GM18507 (cell line): ENCODE measurements at regions not wholly inside any gene's neighbourhood (a gene's known extent, or its start where the extent isn't known, plus 50 kb on each side); places are given as distances from the start of the nearest gene placed in this dataset.
"Not testable (repeated sequence)": the region's sequence is repeated elsewhere in the genome, so short reads cannot be mapped to it uniquely, and the experiment has no call there.

Experiments used
- DNase-seq: peaks from one replicate; pipeline ENCODE4 v3.0.0; 2011; ENCODE audit warnings: low read depth; ENCODE audit not compliant: insufficient read length; ENCODE audit errors: extremely low spot score
- FAIRE-seq: peaks from 2 replicates; lab custom pipeline; 2011; peaks lifted over from hg19 to GRCh38; lab: Jason Lieb, UNC

DNA sequence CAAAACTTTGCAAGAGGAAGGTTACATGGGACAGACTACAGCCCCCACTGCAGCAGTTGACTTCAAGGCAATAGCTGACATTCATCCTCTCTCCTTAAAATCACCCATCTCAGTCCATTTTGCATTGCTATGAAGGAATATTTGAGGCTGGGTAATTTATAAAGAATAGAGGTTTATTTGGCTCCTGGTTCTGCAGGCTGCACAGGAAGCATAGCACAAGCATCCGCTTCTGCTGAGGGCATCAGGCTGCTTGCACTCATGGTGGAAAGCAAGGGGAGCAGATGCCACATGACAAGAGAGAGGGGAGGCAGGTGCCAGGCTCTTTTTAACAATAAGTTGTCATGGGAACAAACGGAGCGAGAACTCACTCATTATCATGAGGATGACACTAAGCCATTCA, 646.0 kb downstream of the ZEB2 start:
- FAIRE-seq: no peak

GRCh38 chr2:143870696-143871095, 649.2 kb downstream of the ZEB2 start:
- FAIRE-seq (no peak), DNase-seq (no peak)

More for the DNA sequence above, 646.0 kb downstream of the ZEB2 start:
- DNase-seq: no peak

- FAIRE-seq: no peak
- no peak for DNase-seq
Observed at GRCh38 chr2:143856978-143857377, 662.9 kb downstream of the ZEB2 start.

DNA sequence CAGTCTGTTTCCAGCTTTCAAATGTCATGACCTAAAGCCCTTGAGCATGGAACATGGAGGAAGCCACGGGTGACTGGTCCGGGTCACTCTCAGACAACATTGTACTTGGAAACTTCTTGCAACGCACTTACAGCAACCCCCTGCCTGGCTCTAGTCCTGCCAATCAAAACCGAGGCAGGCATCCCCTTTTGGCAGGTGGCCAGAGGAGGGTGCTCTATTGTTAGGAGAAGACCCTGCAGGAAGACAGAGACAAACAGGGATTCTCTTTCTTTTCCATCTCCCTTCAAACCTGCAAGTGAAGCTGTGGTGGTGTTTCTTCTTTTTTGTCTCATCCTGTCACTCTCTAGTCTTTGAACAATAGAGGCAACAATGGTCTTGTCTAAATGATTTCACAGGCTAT, 667.2 kb downstream of the ZEB2 start:
- no peak for FAIRE-seq
- DNase-seq: no peak

- no peak for DNase-seq
- no peak for FAIRE-seq
Observed at GRCh38 chr2:143850084-143850483, 669.8 kb downstream of the ZEB2 start.

DNA sequence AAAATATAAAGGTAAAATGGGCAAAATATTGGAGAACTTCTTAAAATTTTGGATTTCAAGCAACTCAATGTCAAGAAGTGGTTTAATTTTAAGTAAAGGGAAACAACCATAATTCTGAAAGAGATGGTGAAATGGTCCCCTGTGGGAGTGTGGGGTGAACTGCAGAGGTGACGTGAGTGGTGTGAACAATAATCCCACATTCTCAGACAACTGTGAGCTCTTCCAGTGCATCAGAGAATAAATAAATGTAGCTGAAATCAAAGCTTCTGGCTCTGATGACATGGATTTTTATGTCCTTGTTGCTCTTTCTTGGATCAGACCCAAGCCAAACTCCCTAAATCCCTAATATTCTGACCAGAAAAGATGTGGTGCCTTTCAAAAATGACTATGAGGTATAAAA, 672.7 kb downstream of the ZEB2 start:
- FAIRE-seq: no peak
- DNase-seq: no peak

- DNase-seq: no peak
- no peak for FAIRE-seq
Observed at GRCh38 chr2:143844986-143845385, 674.9 kb downstream of the ZEB2 start.

- FAIRE-seq: no peak
- DNase-seq: no peak
Observed at GRCh38 chr2:143843686-143844085, 676.2 kb downstream of the ZEB2 start.

GRCh38 chr2:143842836-143843235, 677.1 kb downstream of the ZEB2 start:
- FAIRE-seq (no peak), DNase-seq (no peak)

GRCh38 chr2:143841935-143842334, 678.0 kb downstream of the ZEB2 start:
- DNase-seq (no peak), FAIRE-seq (no peak)

- no peak for DNase-seq
- no peak for FAIRE-seq
Observed at GRCh38 chr2:143840601-143841000, 679.3 kb downstream of the ZEB2 start.

DNA sequence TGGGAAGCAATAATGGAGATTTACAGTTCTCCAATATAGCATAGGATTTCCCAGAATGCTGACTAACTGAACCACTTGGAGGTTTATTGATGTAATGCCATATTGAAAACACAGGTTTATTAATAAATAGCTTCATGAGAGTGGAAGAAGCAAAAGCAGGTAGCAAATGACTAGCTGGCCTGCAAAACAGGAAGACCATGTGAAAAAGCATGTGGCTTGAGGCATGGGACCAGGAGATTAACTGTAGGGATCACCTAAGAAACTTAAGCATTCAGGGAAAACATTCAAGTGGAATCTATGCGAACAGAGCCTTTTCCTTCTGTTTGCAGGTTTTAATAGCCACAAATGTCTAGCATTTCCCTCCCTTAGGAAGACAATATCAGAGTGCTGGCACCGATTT, 679.7 kb downstream of the ZEB2 start:
- DNase-seq (no peak), FAIRE-seq (no peak)

- FAIRE-seq: no peak
Observed at GRCh38 chr2:143839456-143839855, 680.5 kb downstream of the ZEB2 start.

DNA sequence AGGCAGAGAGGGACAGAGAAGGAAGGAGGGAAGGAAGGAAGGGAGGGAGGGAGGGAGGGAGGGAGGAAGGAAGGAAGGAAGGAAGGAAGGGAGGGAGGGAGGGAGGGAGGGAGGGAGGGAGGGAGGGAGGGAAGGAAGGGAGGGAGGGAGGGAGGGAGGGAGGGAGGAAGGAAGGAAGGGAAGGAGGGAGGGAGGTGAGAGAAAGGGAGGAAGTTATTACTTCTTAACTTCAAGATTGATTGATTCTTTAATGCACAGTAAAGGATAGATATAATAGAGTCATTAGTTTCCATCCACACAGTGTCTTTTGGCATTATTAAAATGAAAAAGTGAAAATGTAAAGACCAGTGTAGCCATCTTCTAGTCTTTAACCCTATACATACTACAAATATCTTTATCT, 682.9 kb downstream of the ZEB2 start:
- FAIRE-seq, DNase-seq: not testable (repeated sequence)

More at GRCh38 chr2:143839456-143839855, 680.5 kb downstream of the ZEB2 start:
- no peak for DNase-seq

GRCh38 chr2:143835481-143835880, 684.4 kb downstream of the ZEB2 start:
- FAIRE-seq (no peak), DNase-seq (no peak)

DNA sequence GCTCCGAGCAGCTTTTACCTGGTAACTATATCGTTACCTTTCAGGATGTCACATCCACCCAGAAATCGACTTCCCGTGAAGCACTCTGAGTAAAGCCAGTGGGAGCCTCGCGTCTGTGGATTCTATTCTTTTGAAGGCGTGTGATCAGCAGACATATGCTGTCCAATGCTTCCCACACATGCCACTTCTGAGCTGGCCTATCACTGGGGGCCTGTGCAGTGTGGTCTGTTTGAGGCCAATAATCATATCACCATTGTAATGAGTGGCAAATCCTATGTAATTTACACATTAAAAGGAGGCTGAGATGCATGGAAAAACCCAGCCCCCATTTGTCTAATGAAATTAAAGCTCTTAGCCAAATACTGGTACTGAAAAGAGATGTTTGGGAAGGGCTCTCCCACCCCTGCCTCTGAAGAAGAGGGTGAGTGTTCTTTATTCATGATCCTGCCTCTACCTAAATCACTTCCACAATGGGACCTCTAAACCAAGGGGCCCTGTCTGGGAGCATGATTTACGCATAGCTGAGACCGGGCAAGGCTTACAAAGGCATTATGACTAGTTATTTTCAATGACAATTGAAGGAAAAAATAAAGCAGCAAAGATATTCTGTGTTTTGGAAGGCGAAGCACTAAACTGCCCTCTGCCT, 686.8 kb downstream of the ZEB2 start:
- FAIRE-seq: no peak
- no peak for DNase-seq

DNA sequence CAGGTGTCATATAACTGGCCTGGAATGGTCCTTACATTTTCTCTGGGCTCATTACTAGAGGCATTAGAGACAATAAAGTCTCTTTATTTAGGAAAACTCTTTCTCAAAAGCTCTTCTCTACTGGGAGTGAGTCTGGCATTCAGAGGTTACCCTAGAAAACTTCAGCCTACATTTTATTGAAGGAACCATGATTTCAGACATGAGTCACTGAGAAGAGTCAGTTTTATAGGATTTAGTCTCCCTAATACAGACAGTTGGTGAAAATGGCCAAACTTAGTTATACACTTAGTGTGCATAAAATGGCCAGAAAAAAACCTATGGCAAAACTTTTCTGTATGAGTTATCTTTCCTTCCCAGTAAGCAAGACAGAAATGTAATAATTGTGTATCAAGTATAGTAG, 689.4 kb downstream of the ZEB2 start:
- no peak for DNase-seq

DNA sequence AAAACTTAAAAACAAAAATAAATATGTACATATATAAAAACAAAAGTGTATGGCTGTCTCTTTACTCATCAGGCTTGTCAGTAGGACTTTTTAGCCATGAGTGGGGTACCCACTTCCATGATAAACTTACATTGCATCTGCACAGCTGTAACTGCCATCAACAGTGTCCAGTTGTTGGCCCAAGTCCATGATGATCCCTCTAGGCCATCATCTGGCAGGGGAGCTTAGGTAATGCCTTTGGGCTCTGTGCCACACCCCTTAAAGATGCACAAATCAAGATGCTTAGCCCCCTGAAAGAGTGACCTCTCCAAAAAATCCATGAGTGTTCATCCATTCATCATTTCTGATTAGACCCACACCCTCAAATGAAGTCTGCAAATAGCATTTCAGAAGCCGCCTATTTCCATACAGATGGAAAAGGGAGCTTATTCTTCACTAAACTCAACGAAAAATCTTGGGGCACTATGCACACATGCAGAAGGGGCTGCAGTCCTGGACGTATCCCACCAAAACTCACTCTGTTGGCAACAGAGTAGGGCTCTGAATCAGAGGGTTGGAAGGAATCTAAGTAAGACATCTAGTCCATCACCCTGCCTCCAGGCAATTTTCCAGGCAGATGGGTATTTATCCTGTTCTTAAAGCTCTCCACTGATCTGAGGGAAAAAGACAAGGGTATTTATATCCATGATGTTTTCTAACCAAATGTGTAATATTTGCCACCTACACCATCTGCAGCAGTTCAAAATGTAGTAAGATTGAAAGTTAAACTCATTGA, 691.0 kb downstream of the ZEB2 start:
- FAIRE-seq (no peak), DNase-seq (no peak)

More for the DNA sequence above, 689.4 kb downstream of the ZEB2 start:
- FAIRE-seq: no peak

DNA sequence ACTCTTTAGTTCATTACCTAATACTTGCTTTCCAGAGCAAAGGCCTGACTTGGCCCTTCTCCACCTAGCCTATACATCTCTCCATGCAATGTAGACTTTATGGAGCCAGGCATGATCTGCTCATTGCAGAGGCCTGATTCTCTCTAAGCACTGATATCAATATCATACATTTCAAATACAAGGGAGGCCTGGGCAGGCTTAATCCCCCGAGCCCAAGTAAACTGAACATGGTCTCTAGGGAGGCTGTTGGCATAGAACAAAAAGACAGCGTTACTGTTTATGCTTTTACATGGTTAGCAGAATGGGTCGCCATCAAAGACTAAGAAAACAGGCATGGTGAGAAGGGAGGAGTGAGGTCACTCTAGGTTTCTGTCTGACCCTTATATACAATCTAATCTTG, 695.1 kb downstream of the ZEB2 start:
- DNase-seq: no peak
- FAIRE-seq: no peak

GRCh38 chr2:143823876-143824275, 694.7 kb downstream of the ARHGAP15 start:
- FAIRE-seq: no peak

GRCh38 chr2:143823296-143823695, 694.1 kb downstream of the ARHGAP15 start:
- DNase-seq: no peak
- no peak for FAIRE-seq

More at GRCh38 chr2:143823876-143824275, 694.7 kb downstream of the ARHGAP15 start:
- no peak for DNase-seq
